NOMO-1 (cell line): ENCODE measurements at regions not wholly inside any gene's neighbourhood (a gene's known extent, or its start where the extent isn't known, plus 50 kb on each side); places are given as distances from the start of the nearest gene placed in this dataset.

ENCODE experiments used
- DNase-seq, 2 experiments: peaks; one replicate each; lab custom pipeline; 2025; ENCODE audit not compliant: unreplicated experiment in 2 of 2; lab: John Stamatoyannopoulos, UW

DNA sequence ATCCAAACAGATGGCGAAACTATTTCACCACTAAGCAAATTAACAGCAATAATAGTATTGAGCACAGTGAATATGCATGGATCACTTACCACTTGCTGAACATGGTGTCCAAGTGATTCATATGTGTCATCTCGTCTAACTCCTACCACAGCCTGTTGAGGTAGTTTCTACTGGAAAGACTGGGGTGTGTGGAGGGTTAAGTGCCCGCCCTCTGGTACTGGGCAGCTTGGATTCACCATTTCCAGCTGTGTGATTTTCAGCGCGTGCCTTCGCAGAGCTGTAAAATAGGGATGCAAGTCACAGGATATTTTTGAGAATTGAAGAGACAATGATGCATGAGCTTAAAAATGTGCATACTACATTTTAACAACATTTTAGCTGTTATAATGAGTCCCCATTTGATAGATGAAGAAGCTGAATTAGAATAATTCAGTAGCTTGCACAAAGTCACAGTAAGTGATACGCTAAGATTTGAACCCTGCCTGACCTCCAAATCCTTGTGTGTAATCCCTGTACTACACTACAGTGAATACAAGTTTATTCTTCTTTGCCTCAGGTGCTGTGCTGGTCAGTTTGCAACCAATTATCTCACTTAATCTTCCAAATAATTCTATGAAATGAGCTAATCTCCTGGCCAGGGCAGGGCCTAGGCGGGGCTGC lies 75.2 kb upstream of the SIX2 start:
- DNase-seq: no peak

DNA sequence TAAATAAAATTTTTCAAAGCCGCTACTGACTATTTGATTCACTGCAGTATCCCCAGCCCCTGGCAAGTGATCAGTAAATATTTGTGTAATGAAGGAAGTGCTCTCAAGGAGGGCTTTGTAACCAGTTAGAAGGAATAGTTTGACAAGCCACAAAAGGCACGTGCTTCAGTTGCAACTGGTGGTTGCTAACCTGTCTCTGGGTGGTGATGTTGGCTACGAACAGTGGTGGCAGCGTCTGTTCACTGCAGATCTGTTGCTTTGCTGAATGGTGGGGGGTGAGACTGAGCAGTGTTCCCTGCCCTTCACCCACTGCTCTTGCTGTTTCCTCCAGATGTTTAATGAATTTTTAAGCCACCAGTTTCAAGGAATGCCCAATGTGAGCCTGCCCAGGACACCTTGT lies 73.9 kb upstream of the SIX2 start:
- no peak for DNase-seq

- no peak for DNase-seq
Observed at GRCh38 chr2:45074713-45075112, 65.5 kb upstream of the SIX2 start.

DNA sequence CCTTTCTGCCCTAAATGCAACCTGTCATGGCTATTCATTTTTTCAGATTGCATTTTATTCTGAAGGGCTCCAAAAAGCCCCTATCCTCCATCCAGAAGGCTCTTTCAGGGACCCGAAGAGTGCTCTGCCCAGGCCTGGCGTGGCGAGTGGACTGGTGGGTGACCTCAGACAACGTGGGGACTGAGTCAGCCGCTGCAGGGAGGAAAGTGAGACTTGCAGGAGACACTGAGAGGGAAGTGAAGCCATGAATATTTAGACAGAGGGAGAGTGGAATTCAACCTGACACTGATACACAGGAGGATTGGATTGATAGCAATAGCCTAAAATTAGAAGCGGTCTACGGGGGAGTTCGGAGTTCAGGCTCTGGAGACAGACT lies 63.6 kb upstream of the SIX2 start:
- DNase-seq: no peak

GRCh38 chr2:45072064-45072861 lies 63.0 kb upstream of the SIX2 start:
- no peak for DNase-seq

GRCh38 chr2:45070113-45070652 lies 60.9 kb upstream of the SIX2 start:
- no peak for DNase-seq

DNA sequence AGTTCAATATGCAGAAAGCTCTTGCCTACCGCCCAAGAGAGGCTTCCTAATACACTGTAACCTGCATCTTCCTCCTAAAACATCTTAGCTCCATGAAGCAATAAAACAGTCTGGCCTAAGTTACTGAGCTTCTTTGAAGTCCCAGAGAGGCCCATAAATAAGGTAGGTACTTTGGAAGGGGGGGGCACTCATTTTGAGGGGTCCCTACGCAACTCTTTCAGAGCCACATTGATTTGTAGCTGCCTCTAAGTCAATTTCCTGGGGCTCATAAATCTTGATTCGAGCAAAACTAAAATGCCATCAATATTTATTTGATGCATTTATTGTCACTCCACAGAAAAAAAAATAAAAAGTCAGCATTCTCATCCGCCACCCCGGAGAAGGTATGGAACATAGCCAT lies 60.4 kb upstream of the SIX2 start:
- no peak for DNase-seq

DNA sequence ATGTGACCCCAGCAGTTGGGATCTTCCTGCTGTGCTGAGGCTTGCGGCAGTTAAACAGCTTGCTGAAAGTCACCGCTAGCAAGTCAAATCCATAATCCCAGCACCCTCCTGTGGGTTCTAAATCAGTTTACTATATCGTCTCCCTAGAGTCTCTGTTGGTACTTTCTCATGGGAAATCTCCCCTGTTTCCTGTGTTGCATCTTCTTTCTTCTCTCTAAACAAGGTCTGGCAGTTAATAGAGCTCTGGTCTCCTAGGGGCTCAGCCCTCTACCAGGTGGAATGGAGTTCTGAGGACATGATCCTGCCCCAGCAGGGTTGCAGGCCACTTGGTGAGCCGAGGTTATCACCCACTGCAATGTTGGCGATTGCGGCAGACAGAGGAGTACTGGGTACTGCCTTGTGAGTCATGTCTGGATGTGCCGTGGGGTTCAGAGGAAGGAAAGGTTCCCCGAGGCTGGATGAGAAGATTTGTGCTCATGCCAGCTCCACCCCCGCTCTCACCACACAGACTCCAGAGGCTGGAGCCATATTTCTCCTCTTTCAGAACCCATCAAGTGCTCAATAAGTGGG lies 59.4 kb upstream of the SIX2 start:
- DNase-seq: no peak

DNA sequence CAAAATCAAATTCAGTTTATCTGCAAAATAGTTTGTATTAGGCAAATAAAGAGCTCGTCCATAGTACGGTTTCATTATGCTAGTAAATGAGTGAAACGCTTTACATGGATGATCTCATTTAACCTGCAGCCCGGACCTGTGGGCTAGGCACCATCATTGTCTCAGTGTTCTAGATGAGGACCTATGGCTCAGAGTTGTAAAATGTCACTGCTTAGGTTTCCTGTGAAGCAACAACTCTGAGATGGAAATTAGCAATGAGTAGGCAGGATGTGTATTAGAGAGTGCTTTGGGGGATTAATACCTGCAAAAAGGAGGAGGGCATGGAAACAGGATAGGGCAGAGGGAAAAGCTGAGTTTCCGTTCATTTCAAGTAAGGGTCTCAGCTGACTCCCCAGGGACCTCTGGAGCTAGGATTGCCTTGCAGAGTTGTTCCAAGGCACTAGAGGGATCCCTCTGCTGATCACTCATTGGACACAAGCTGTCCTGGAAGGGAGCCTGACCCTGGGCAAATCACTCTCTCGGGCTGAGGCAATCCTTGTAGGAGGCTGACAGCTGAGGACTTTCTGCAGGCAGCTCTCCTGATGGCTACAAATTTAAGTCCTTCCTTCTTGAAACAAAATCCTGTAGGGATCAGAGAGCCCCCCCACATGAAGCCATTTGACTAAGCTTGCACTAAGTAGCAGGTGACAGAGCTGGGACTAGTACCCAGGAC lies 58.8 kb upstream of the SIX2 start:
- DNase-seq: no peak
